ENCODE measurements at regions not wholly inside any gene's neighbourhood (a gene's known extent, or its start where the extent isn't known, plus 50 kb on each side); places are given as distances from the start of the nearest gene placed in this dataset.

GRCh38 chr1:60213253-60213652, 139.7 kb upstream of the C1orf87 start:
- no peak overlapping the region for H3K14ac ChIP-seq (ENCODE audit: insufficient read depth, low read length)
- H4K20me1 ChIP-seq (ENCODE audit: control insufficient read depth, insufficient read depth, insufficient read length) = no peaks in the 10 kb centered on the region
- TF ChIP-seq CTCF (conservative IDR thresholded peaks at IDR 0.05) = no peak
- no peaks in the 10 kb centered on the region; the same call in 1 of the 2 replicates for H3K27me3 Mint-ChIP-seq (ENCODE audit: low read depth)
- no peak overlapping the region for H3K27ac ChIP-seq (ENCODE audit: insufficient read length, low read depth, low read length)
- peaks cover 2 to 4% of the 10 kb centered on the region in 2 experiments; a peak in 2 of 5 replicates for H3K9me3 Mint-ChIP-seq
- H2BK20ac ChIP-seq (ENCODE audit: low read depth, low read length, poor library complexity, severe bottlenecking) = no peak overlapping the region
- H3K4ac ChIP-seq (ENCODE audit: low read depth, low read length) = no peak overlapping the region
- H3K4me1 ChIP-seq (ENCODE audit: insufficient read depth, low read length) = no peaks in the 10 kb centered on the region
- no peak overlapping the region for H4K5ac ChIP-seq (ENCODE audit: insufficient read length, low read depth, low read length)
- H4K8ac ChIP-seq (replicated peaks; ENCODE audit: insufficient read length, low read depth, low read length) = no peak overlapping the region
- H3K9ac ChIP-seq (ENCODE audit: extremely low read depth, insufficient read length, low read length) = no peak overlapping the region
- no peaks in the 10 kb centered on the region for H3K9me3 ChIP-seq (ENCODE audit: control insufficient read depth, low read depth, low read length)
- no peaks in the 10 kb centered on the region for H3K79me2 ChIP-seq (ENCODE audit: insufficient read depth, low read length)
- H3K27ac Mint-ChIP-seq = no peak overlapping the region
- H3K4me3 Mint-ChIP-seq = no peak overlapping the region
- no peaks in the 10 kb centered on the region for H3K27me3 ChIP-seq (ENCODE audit: insufficient read depth, low read length)
- no peaks in the 10 kb centered on the region for H3K79me1 ChIP-seq (ENCODE audit: insufficient read depth, low read depth, low read length, poor library complexity, severe bottlenecking)
- no peak overlapping the region for H2BK120ac ChIP-seq (ENCODE audit: low read depth, low read length, poor library complexity, severe bottlenecking)
- H2AK5ac ChIP-seq (ENCODE audit: insufficient read length, low read length) = no peak overlapping the region
- no peak overlapping the region for H3K56ac ChIP-seq (ENCODE audit: insufficient read length, low read depth, low read length)
- no peak overlapping the region for H3T11ph ChIP-seq (ENCODE audit: low read length)
- H3K4me1 Mint-ChIP-seq = no peaks in the 10 kb centered on the region
- no peak overlapping the region for H3K18ac ChIP-seq (ENCODE audit: insufficient read length, low read depth, low read length)
- H2BK5ac ChIP-seq (ENCODE audit: insufficient read length, low read length) = no peak overlapping the region
- no peak for DNase-seq
- no peaks in the 10 kb centered on the region for H3K23me2 ChIP-seq (ENCODE audit: insufficient read length, low read depth, low read length, poor library complexity, severe bottlenecking)
- H3K4me2 ChIP-seq (ENCODE audit: insufficient read depth, insufficient read length, low read length) = no peak overlapping the region
- no peak overlapping the region for H2BK12ac ChIP-seq (ENCODE audit: insufficient read length, low read depth, low read length)
- no CpG with 5 or more reads among the region's 5 CpGs for WGBS (ENCODE audit: extremely low coverage, insufficient read length, low lambda C conversion rate)
- no peak overlapping the region for H3K23ac ChIP-seq (ENCODE audit: insufficient read length, low read depth, low read length)
- no peak overlapping the region for H2BK15ac ChIP-seq (ENCODE audit: low read depth, low read length)
- no peaks in the 10 kb centered on the region; a peak in 1 of 7 replicates for H3K36me3 Mint-ChIP-seq (ENCODE audit: insufficient read depth in 1 of 3, low read depth in 3 of 3)
- no peak overlapping the region for H2AFZ ChIP-seq (ENCODE audit: low read length)
- no peak overlapping the region for H4K91ac ChIP-seq (ENCODE audit: insufficient read length, low read depth, low read length)
